HG03354 (cell line): ENCODE measurements at regions not wholly inside any gene's neighbourhood (a gene's known extent, or its start where the extent isn't known, plus 50 kb on each side); places are given as distances from the start of the nearest gene placed in this dataset.
"Not testable (repeated sequence)": the region's sequence is repeated elsewhere in the genome, so short reads cannot be mapped to it uniquely, and the experiment has no call there.

ENCODE experiments used
- ATAC-seq: cut with Tn5 transposase; IDR thresholded peaks from one replicate; pipeline ENCODE4 v1.9.1; 2021; ENCODE audit warnings: mild to moderate bottlenecking; ENCODE audit not compliant: unreplicated experiment, poor library complexity, severe bottlenecking

DNA sequence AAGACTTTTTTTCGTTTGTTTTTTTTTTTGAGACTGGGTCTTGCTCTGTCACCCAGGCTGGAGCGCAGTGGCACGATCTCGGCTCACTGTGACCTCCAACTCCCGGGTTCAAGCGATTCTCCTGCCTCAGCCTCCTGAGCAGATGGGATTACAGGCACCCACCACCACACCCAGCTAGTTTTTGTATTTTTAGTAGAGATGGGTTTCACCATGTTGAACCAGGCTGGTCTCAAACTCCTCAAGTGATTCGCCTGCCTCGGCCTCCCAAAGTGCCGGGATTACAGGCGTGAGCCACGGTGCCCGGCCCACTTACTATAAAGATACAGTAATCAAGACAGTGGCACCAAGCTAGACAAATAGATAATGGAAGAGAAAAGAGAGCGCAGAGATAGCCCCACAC, 162.3 kb downstream of the CTTN start:
- ATAC-seq: not testable (repeated sequence)

DNA sequence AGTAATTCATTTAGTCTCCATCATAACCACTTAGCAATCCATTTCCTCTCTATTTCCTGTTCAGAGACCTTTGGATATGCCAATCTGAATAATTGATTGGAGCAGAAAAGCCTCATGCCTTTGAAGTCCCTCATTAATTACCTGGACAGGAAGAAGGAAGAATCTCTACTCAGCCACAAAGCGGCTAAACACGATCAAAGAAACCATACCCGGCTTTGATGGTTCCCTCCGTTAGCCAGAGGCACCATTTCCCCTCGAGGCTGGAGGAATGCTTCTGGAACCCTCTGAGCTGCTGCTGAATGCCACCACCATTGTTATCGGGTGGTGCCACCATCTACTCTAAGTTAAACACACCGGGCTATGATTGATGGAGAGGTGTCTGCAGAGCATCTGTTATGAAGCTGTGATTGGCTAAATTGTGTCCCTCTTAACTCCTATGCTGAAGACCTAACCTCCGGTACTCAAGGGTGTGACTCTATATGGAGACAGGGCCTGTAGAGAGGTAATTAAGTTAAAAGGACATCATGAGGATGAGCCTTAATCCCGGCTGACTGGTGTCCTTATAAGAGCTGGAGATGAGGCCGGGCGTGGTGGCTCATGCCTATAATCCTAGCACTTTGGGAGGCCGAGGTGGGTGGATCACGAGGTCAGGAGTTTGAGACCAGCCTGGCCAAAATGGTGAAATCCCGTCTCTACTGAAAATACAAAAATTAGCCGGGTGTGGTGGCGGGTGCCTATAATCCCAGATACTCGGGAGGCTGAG, 168.6 kb downstream of the CTTN start:
- no peak for ATAC-seq

DNA sequence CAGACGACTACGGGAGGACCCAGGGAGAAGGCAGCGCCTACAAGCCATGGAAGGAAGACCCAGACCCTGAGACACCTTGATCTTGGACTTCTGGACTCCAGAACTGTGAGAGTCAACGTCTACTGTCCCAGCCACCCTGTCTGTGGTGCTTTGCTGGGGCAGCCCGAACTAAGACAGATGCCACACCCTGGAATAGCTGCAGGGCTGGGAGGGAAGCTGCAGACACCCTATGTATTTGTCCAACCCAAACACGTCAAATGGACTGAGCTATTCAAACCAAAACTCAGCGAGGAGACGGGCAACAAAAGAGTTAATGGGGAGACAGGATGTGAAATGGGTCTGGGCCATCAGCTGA, 169.3 kb downstream of the CTTN start:
- ATAC-seq: no peak

DNA sequence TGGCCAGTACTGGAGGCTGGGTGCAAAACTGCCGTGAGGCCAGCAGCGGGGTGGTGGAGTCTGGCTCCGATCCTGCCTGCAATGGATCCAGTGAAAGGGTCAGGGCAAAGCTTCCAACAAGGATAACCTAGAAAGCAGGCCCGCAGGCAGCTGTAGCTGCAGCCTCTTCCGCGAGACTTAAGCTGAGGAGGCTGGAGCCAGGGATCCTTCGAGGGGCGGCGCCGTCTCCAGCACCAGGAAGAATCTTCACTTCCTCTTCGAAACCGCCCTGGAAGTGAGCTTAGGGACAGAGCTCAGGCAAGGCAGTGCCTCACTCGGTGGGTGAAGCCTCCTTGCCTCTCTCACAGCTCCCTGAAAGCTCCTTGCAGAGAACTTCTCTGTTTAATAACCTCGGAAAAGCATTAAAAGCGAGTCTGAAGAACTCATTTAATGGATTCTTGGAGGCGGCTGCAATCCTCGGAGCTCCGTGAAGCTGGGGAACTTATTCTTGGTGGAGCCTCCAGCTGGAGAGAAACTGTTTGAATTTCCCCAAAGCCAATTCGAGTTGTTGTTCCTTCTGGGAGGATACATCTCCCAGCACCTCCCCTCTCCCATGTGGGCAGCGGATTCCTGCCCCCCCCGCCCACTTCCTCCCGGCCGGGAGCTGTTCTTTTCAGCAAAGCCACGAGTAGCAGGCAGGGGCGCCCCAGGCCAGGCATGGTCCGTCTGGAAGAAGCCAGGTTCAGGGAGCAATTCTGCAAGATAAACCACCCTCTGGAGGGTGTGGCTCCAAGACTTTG, 169.9 kb downstream of the CTTN start:
- no peak for ATAC-seq

DNA sequence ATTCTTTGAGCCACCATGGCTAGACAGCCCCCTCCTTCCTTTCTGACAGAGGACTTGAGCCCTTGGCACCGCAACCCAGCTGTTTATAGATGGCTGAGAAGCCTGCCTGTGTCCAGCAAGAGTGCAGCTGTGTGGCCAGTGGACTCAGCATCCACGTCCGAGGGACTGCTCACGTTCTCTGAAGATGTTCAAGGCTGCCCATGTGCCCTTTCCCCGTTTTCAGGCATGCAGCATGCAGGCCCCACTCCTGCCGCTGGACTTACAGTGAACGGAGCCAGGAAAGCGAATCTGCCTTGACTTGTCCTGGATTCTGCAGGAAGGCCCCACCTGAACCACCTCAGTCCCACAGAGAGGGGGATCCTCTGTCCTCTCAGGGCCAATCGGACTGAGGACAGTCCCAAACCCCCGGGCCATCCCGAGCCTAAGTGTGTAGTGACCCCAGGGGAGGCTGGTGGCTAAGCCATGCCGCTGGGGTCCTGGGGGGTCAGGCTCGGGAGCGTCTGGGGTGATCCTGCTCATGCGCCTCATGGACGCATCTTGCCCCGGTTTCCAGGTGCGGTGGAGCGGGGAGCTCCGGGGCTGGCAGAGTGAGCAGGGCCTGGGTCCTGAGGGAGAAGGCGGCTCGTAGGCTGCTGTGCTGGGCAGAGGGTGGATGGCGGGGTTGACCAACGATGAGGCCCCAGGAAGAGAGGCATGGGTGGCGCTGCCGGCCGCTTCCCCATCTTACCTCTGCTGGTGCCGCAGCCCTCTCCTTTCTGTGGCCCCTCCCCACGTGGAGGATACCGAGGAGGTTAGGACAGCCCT, 170.7 kb downstream of the CTTN start:
- no peak for ATAC-seq

DNA sequence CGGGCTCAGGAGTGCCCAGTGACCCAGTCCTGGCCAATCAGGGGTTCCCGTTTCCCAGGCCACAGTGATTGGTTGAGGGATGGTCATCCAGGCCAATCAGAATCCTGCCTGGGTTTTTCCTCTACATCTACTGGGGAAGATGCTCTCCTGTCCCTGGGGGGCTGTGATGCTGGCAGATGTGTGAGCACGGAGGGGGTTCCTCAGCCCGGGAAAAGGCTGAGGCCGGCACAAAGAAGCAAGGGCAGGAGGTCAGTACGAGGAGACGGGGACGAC, 171.2 kb downstream of the CTTN start:
- no peak for ATAC-seq

DNA sequence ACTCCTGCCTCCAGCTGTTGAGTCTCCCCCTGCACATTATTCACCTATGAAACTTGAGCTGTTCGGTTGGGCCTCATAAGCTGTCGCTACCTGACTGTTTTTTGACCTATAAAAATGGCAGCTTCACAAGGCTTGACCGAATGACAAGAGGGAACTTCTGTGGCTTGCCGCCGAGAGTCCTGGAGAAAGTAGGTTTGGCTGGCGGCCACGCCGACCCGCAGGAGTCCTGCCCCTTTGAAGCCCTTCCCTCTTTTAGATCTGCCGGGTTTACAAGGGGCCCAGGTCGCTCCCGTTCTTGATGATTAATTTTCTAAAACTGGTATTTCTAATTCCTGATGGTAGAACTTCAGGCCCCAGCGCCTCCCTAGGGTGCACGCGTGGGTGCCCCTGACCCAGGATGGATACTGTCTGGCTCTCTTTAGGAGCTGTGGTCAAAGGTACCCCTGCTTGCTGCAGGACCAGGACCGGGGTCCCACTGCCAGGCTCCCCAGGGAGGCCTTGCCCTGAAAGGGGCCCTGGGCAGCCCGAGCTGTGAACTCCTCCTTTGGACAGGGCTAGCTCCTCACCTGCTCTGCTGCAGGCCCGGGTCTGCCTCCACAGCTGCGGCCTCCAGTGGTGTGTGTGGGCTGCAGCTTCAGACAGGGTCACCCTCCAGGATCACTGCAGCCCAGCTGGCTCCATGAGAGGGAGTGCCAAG, 171.8 kb downstream of the CTTN start:
- ATAC-seq: no peak

DNA sequence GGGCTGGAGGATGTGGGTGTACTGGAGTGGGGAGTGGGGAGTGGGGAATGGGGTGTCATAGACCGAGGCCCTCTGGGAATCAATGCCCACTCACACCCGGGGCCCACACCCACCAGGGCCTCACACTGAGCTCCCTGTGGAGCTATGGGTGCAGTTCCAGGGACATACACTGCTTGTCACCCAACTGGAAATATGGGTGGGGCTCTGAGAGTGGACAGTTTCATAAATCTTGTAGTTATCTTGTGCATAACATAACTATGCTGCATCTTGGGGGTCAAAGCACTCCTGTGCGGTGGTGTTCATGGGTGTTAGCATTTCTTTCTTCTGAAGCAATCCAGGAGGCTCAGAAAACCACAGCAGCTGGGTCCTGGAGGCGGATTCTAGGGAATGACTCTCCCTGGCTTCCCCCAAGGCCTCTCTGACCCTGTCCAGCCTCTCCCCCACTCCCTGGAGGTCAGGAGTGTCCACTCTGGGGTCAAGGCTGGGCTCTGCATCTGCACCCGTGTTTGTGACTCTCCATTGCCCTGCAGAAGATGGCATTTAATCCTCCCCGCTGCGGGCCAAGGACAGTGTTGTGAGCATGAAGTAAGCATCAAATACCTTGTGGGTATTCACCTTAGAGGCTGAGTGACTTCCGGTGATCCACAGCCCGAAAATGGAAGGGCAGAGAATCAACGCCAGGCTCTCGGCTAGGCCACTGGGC, 172.5 kb downstream of the CTTN start:
- no peak for ATAC-seq

DNA sequence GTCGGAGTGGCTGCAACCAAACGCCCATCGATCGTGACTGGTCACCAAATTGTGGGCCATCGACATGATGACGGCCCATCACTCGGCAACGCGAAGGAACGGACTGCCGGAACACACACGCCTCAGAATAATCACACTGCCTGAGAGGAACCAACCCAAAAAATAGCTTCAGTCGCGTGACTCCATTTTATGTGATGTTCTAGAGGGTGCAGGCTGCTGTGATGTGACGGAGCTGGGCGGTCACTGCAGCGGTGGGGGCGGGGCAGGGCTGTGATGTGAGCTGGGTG, 174.6 kb downstream of the CTTN start:
- no peak for ATAC-seq

DNA sequence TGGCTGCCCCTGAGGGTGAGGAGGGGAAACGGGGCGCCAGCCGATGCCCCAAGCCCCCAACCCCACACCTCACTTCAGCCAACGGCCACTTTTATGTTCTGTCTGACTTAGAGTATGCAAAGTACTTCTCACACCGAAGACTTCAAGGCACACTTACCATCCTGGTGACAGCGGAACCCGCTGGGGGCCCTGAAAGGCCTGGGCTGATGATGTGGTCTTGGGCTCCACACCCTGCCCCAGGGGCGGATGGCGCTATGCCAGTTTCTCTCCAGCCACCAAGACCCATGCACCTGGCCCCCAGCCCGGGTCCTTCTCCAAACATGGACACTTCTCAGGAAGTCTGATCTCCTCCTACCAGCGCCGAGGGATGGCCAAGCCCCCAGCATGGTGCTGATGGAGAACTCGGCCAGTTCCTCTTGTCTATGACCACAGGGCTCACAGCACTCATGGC, 175.4 kb downstream of the CTTN start:
- ATAC-seq: no peak

DNA sequence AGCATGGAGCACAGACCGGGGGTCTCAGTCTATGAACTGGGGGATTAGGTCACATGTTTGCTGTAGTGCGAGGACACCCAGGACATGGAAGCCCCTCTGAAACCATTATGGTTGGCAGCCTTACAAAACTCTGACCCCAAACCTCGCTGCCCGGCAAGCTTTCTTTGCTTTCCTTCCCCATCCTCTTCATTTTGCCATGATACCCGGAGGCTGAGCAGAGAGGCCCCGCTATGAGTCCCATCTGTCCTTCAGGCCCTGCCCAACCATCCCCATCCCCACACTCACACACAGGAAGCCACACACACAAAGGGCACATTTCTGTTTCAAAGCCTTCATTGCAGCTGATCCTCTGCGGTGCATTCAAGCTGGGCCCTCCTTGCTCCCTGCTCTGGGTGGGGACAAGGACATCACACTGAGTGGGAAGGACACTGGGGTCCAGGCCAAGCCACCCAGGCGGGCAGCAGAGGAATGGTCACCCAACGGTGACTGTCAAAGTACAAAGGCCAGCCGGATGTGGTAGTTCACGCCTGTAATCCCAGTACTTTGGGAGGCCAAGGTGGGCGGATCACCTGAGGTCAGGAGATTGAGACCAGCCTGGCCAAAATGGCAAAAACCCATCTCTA, 176.5 kb downstream of the CTTN start:
- no peak for ATAC-seq

DNA sequence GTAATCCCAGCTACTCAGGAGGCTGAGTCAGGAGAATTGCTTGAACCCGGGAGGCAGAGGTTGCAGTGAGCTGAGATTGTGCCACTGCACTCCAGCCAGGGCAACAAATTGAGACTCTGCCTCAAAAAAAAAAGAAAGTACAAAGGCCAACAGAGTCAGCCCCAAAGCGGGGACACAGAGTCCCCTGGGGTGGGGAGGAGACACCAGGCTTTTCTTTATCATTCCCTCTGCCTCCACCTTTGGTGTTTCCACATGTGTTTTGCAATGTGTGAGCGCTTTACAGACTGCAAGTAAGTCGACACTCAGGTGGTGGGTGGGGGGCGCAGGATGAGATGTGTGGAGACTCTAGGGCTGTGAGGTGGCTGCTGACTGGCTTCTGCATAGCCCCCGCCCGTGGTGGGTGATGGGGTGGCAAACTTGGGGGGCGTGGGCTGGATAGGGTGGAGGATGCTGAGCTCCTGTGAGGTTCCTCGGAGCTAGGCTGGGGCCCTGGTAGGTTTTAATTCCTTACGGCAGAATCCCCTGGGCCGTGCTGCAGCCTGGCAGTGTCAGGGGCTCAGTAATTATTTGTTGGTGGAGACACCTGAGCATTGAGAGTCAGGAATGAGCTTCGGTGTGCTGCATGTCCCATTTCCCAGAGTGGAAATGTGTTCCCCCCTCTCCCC, 177.2 kb downstream of the CTTN start:
- no peak for ATAC-seq

DNA sequence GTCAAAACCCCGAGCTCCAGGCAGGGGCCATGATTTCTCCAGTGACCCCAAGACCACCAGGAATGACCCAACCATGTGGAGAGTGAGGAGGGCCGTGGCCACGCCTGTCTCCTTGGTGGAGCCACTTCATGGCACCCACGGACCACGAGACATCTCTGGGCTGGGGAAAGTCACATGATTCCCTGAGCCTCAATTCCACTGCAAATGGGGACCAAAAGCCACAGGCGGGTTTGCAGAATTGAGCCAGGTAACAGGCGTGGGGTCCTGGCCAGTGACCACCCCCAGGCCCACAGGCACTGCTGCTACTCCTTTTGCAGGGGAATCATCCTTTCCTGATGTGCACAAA, 178.9 kb downstream of the CTTN start:
- no peak for ATAC-seq

DNA sequence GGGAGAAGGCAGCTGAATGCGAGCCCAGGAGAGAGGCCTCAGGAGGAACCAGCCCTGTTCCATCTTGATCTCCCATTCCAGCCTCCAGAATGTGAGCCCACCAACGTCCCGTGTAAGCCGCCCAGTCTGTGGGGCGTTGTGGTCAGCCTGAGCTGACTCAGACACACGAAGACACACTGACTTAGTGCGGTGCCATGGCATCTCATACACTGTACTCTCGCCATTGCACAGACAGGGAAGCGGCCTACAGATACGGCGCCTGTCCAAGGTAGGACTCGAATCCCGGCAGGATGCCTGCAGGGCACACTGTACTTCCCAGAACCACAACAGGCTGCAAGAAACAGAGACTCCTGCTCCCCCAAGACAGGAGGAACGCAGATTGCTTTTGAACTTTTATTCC, 179.6 kb downstream of the CTTN start:
- ATAC-seq: no peak

DNA sequence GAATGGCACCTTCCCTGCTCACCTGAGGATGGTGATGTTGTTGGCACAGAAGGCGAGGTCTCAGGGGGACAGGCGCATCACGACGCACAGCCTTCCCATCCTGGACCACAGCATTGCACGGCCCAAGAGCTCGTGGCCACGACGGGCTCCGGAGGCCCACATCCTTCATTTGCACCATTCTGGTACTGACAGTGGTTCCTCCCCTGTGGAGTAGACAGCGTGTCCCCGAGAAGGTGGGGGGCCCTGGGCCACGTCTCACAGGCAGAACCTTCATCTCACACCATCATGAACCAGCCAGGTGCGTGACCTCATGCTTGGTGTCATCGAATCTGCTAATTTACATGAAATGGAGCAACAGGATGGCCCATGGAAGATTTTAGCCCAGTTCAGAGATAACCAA, 180.0 kb downstream of the CTTN start:
- no peak for ATAC-seq

DNA sequence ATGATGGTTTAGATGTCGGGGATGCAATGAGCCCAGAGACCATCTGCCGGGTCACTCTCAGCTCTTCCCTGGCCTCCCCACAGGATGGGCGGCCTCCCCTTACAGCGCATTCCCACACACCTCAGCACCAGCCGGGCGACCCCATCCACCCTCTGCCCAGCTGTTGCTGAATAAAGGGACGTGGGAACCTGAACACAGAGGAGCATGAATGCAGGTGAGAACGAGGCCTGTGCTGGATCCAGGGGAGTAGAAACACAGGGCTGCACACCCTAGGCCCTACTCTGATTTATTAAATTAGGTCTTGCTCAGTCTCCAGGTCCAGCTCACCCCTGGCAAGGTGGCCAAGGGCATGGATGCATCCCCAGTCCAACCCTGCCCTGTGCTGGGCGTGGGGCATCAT, 180.5 kb downstream of the CTTN start:
- ATAC-seq: no peak

DNA sequence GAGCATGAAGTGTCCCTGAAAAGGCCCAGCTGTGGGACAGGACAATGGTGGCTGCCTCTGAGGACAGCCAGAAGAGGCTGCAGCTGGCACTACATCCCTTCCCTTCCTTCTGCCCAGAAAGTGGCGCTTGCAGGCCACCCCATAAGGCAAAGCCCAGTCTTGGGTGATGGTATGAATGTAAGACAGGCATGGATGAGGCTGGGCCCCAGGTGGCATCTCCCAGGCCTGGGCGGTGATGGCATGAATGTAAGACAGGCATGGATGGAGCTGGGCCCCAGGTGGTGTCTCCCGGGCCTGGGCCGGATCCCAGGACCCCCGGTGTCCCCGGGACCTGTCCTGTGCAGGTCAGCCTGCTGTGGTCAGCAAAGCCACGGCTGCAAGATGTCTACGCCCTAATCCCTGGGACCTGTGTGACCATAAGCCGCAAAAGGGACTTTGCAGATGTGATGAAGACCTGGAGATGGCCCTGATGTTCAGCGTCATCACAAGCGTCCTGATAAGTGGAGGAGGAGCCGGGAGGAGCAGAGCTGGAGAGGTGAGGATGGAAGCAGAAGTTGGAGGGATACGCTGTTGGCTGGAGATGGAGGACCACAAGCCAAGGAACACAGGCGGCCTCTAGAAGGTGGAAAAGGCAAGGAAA, 181.1 kb downstream of the CTTN start:
- no peak for ATAC-seq

DNA sequence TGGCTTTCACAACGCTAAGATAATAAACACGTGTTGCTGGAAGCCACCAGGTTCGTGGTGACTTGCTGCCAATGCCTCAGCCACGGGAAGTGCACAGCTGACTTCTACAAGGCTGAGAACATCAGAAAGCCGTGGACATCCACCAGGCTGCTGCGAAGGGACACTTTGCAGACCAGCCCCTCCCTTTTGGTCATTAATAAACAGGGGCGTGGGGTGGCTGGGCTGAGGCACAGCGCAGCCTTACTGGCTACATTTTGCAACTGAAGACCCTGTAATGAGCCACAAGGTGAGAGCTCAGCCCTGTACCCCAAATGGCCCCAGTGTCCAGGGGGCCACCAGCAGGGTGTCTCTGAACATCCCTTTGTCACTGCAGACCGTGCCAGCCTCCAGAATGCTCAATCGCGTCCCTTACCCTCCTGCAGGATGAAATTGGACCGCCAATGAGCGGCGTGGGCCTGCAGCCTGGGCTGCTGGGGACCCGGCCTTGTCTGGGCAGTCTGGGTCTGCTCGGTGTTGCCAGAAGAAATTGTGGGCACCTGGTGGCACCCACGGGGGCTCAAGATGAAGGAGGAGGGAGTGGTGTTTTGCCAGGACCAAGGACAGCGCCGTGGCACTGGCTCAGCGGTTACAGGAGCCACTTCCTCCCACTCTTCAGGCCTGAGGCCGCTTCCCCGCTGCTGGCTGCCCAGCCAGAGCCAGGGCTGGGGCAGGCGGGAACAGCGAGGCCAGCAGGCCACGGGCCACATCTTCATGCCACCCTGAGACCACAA, 181.9 kb downstream of the CTTN start:
- no peak for ATAC-seq
